ENCODE measurements at regions not wholly inside any gene's neighbourhood (a gene's known extent, or its start where the extent isn't known, plus 50 kb on each side); places are given as distances from the start of the nearest gene placed in this dataset.
"Not testable (repeated sequence)": the region's sequence is repeated elsewhere in the genome, so short reads cannot be mapped to it uniquely, and the experiment has no call there.

GRCh38 chrX:120726294-120726693 lies 96.4 kb upstream of the C1GALT1C1 start:
- H3K9me3 Mint-ChIP-seq (ENCODE audit: unreplicated experiment) = no peaks in the 10 kb centered on the region
- no peak for DNase-seq (ENCODE audit: low spot score)

GRCh38 chrX:120725874-120726273 lies 96.0 kb upstream of the C1GALT1C1 start:
- H3K9me3 Mint-ChIP-seq (ENCODE audit: unreplicated experiment) = no peaks in the 10 kb centered on the region
- DNase-seq (ENCODE audit: low spot score) = no peak
- H3K4me3 Mint-ChIP-seq (ENCODE audit: unreplicated experiment) = no peak overlapping the region
- no peaks in the 10 kb centered on the region for H3K4me1 Mint-ChIP-seq (ENCODE audit: unreplicated experiment)
- no peaks in the 10 kb centered on the region for H3K36me3 Mint-ChIP-seq (ENCODE audit: low read depth, unreplicated experiment)
- no peak overlapping the region for H3K27ac Mint-ChIP-seq (ENCODE audit: unreplicated experiment)
- H3K27me3 Mint-ChIP-seq (ENCODE audit: unreplicated experiment) = peaks cover 3% of the 10 kb centered on the region
- TF ChIP-seq CTCF (IDR thresholded peaks at IDR 0.05; ENCODE audit: unreplicated experiment) = no peak

More at GRCh38 chrX:120726294-120726693, 96.4 kb upstream of the C1GALT1C1 start:
- no peaks in the 10 kb centered on the region for H3K4me1 Mint-ChIP-seq (ENCODE audit: unreplicated experiment)
- H3K4me3 Mint-ChIP-seq (ENCODE audit: unreplicated experiment) = no peak overlapping the region
- H3K27me3 Mint-ChIP-seq (ENCODE audit: unreplicated experiment) = peaks cover 3% of the 10 kb centered on the region
- no peak overlapping the region for H3K27ac Mint-ChIP-seq (ENCODE audit: unreplicated experiment)
- TF ChIP-seq CTCF (IDR thresholded peaks at IDR 0.05; ENCODE audit: unreplicated experiment) = no peak
- H3K36me3 Mint-ChIP-seq (ENCODE audit: low read depth, unreplicated experiment) = no peaks in the 10 kb centered on the region

- DNase-seq (ENCODE audit: low spot score) = no peak
- H3K9me3 Mint-ChIP-seq (ENCODE audit: unreplicated experiment) = no peaks in the 10 kb centered on the region
- peaks cover 3% of the 10 kb centered on the region for H3K27me3 Mint-ChIP-seq (ENCODE audit: unreplicated experiment)
- no peaks in the 10 kb centered on the region for H3K36me3 Mint-ChIP-seq (ENCODE audit: low read depth, unreplicated experiment)
- no peak overlapping the region for H3K27ac Mint-ChIP-seq (ENCODE audit: unreplicated experiment)
- no peak for TF ChIP-seq CTCF (IDR thresholded peaks at IDR 0.05; ENCODE audit: unreplicated experiment)
- no peaks in the 10 kb centered on the region for H3K4me1 Mint-ChIP-seq (ENCODE audit: unreplicated experiment)
- H3K4me3 Mint-ChIP-seq (ENCODE audit: unreplicated experiment) = no peak overlapping the region
Observed at GRCh38 chrX:120719622-120720021, 89.8 kb upstream of the C1GALT1C1 start.

- Mint-ChIP-seq H3K9me3 (ENCODE audit: unreplicated experiment) (no peaks in the 10 kb centered on the region), H3K27ac (ENCODE audit: unreplicated experiment) (no peak overlapping the region), H3K4me3 (ENCODE audit: unreplicated experiment) (no peak overlapping the region), H3K4me1 (ENCODE audit: unreplicated experiment) (no peaks in the 10 kb centered on the region), H3K36me3 (ENCODE audit: low read depth, unreplicated experiment) (no peaks in the 10 kb centered on the region), H3K27me3 (ENCODE audit: unreplicated experiment) (peaks cover 3% of the 10 kb centered on the region)
- TF ChIP-seq CTCF (IDR thresholded peaks at IDR 0.05; ENCODE audit: unreplicated experiment) = no peak
- DNase-seq (ENCODE audit: low spot score) = no peak
Observed at GRCh38 chrX:120718969-120719368, 89.1 kb upstream of the C1GALT1C1 start.

GRCh38 chrX:120702337-120702736 lies 72.5 kb upstream of the C1GALT1C1 start:
- not testable (repeated sequence) for H3K27me3 Mint-ChIP-seq (ENCODE audit: unreplicated experiment); H3K4me1 Mint-ChIP-seq (ENCODE audit: unreplicated experiment); H3K9me3 Mint-ChIP-seq (ENCODE audit: unreplicated experiment); H3K4me3 Mint-ChIP-seq (ENCODE audit: unreplicated experiment); H3K27ac Mint-ChIP-seq (ENCODE audit: unreplicated experiment); H3K36me3 Mint-ChIP-seq (ENCODE audit: low read depth, unreplicated experiment); DNase-seq (ENCODE audit: low spot score)

DNA sequence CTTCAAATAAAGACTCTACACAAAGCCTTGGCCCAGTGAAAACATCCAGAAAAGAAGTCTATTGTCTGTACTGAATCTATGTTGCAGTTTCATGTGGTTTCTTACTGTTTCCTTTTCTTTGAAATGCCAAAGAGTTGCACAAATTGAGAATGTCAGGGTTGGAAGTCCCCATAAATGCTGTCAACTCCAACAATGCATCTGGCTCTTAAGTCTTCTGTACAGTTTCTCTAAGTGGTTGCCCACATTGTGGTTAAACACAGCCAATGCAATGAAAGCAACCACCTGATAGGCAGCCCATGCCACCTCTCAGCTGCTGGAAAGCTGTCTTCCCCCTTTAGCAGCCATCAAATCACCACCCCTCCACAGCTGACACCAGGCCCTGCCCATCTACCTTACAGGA lies 67.2 kb upstream of the C1GALT1C1 start:
- no peaks in the 10 kb centered on the region for H3K9me3 Mint-ChIP-seq (ENCODE audit: unreplicated experiment)
- no peak for DNase-seq (ENCODE audit: low spot score)
- H3K4me3 Mint-ChIP-seq (ENCODE audit: unreplicated experiment) = no peak overlapping the region
- H3K4me1 Mint-ChIP-seq (ENCODE audit: unreplicated experiment) = no peaks in the 10 kb centered on the region
- no peak for TF ChIP-seq CTCF (IDR thresholded peaks at IDR 0.05; ENCODE audit: unreplicated experiment)
- H3K36me3 Mint-ChIP-seq (ENCODE audit: low read depth, unreplicated experiment) = no peaks in the 10 kb centered on the region
- H3K27me3 Mint-ChIP-seq (ENCODE audit: unreplicated experiment) = no peaks in the 10 kb centered on the region
- H3K27ac Mint-ChIP-seq (ENCODE audit: unreplicated experiment) = no peak overlapping the region
